GM10266 (cell line): ENCODE measurements at regions not wholly inside any gene's neighbourhood (a gene's known extent, or its start where the extent isn't known, plus 50 kb on each side); places are given as distances from the start of the nearest gene placed in this dataset.

Experiments
- DNase-seq: peaks from one replicate; pipeline ENCODE4 v3.0.0; 2012; ENCODE audit errors: extremely low spot score
- CTCF ChIP-seq: IDR thresholded peaks from 2 replicates; pipeline ENCODE4 v1.5.1; 2012; ENCODE audit warnings: mild to moderate bottlenecking, low read depth; ENCODE audit not compliant: control insufficient read depth, insufficient read depth; ENCODE audit errors: missing control alignments

DNA sequence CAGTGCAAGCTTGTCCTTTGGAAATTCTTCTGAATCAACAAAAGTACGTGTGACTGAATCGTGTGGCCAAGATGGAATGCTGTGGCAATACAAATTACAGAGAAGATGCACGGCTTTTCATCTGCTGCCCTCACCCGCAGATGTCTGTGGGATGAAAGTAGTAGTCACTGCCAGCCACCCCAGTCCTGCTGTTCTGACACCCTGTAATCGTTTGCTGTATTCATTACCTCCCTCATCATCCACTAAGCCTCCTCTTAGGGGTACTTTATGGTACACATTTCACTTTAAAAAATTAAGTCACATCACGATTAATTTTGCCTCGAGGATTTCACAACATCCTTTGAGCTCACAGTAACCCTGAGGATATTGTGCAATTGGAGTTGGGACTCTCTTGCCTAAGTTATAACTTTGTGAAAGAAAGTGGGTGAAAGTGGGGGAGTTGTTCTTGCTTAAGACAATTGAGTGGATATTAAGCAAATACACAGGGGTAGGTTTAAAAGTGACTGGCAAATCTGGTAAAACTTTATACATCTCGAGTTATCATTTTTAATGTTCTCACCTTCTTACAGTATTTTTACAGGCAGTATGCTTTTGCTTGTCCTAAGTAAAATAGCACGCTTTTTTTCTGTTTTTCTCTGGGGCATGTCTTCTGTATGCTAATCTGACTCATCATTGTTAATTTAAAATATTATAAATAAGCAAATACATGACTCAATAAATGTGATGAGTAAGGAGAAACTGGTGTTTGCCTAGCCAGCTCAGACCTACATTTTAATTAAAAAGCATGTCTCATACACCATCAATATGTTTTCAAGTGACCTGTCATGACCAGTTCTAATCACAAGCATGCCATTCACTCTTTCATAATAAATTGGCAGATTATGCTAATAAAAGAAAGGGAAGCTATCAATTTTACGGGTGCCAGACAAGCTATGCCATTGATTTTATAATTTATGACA lies 680.9 kb downstream of the IRS1 start:
- DNase-seq: no peak
- no peak for TF ChIP-seq CTCF

- no peak for TF ChIP-seq CTCF
- no peak for DNase-seq
These were observed 682.0 kb downstream of the IRS1 start for GRCh38 chr2:226117510-226118065.

DNA sequence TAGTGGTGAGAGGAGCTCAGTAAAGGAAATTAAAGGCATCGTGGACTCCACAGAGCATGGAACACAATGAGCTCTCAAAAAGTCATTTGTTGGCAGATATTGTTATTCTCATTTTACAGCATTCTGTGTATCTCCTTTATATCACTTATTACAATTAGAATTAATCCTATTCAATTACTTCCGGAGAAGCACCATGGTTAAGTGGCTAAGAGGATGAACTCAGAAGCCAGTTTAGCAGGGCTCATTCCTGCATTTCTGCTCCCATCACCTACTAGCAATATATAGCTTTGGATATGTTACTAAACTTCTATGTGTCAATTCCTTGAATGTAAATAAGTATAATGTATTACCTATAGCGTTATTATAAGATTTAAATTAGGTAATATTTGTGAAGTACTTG lies 683.3 kb downstream of the IRS1 start:
- DNase-seq: no peak
- TF ChIP-seq CTCF: no peak

- no peak for DNase-seq
- TF ChIP-seq CTCF: no peak
These were observed 683.8 kb downstream of the IRS1 start for GRCh38 chr2:226115832-226116200.

DNA sequence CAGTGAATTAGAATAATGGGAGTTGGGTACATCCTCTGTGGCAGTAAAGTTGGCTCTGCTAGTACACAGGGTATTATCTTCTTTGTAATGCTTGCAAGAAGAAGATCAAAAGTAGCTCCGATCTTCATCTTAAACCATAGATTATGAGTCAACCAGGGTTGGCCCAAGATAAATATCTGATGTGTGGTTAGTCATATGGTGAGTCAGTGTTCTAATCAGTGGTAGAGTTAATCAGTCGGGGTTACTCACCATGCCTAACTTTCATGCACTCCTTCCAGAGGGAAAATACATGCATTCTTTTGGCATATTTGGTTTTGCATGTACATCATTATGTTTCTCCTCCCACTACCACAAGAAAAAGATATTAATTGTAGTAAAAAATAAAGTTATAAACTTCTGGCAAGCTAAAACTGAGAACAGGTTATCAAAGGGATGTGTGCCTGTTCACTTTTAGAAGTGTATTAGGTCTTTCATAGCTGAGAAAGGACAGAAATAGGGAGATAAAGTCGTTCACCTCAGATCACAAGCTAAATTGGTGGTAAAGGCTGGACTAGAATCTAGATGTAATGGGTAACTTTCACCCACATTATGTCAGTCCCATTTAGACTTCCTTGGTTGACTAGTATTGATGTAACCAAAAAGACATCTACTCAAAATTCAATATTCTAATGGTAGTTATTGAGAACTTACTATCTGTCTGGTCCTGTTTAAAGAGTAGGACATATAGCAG lies 684.4 kb downstream of the IRS1 start:
- TF ChIP-seq CTCF: no peak
- DNase-seq: no peak

DNA sequence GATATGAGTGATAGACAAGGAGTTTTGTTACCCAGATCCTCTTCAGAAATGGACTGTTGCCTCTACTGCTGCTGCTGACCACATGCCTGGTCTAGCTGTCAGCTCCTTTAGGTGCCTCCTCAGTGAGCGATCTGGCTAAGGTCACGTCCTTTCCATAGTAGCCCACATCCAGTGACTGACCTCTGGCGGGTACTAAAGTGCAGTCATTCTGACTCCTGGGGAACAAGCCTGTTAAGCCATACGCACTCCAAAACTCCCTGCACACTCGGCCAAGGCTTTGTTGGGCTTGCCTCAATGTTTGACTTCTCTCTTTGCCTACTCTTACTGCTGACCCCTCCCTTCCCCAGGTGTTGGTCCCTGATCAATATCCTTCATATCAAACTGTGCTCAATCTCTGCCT lies 685.2 kb downstream of the IRS1 start:
- no peak for DNase-seq
- no peak for TF ChIP-seq CTCF
